ENCODE measurements at regions not wholly inside any gene's neighbourhood (a gene's known extent, or its start where the extent isn't known, plus 50 kb on each side); places are given as distances from the start of the nearest gene placed in this dataset.

GRCh38 chr20:22350624-22351023 is 233.7 kb downstream of the FOXA2 start:
- H3K4me2 ChIP-seq: no peak overlapping the region
- H3K27ac ChIP-seq: no peak overlapping the region
- TF ChIP-seq Cebpa-rat (IDR thresholded peaks at IDR 0.05): no peak
- no peaks in the 10 kb centered on the region for H3K27me3 ChIP-seq
- peaks cover 0 to 16% (median 5%) of the 10 kb centered on the region in 11 experiments; a peak in 12 of 22 replicates for H3K9me3 ChIP-seq (replicated peaks in 1 of 11)
- no peaks in the 10 kb centered on the region for H4K20me1 ChIP-seq
- no peaks in the 10 kb centered on the region for H3K36me3 ChIP-seq
- H3K4me3 ChIP-seq: no peak overlapping the region
- peaks cover 25 to 34% (median 30%) of the 10 kb centered on the region in 10 experiments for H3K4me1 ChIP-seq
- H3K9ac ChIP-seq: no peak overlapping the region

- Histone ChIP-seq H3K9me3 (replicated peaks in 1 of 11) (peaks cover 0 to 7% (median 0%) of the 10 kb centered on the region in 11 experiments; a peak in 2 of 22 replicates), H3K27ac (peak overlapping the region in 6 of 11 experiments; percentile 63 to 83 (median 74); a peak in 11 of 22 replicates), H3K4me3 (0 out of 20 replicates have a peak overlapping the region, but pooled peaks of 1 of the 10 experiments have one; percentile 30), H3K36me3 (no peaks in the 10 kb centered on the region), H3K27me3 (no peaks in the 10 kb centered on the region), H3K4me2 (peak overlapping the region; percentile 60 to 93 (median 82); a peak in 21 of 22 replicates), H3K4me1 (peaks cover 26 to 55% (median 45%) of the 10 kb centered on the region in 10 experiments), H4K20me1 (no peaks in the 10 kb centered on the region), H3K9ac (peak overlapping the region in 2 of 11 experiments; percentile 63 to 74; a peak in 3 of 22 replicates)
- no peak for TF ChIP-seq Cebpa-rat (IDR thresholded peaks at IDR 0.05)
Measured at GRCh38 chr20:22348010-22348409, 236.4 kb downstream of the FOXA2 start.

- peak overlapping the region; percentile 60 to 93 (median 82) for H3K4me2 ChIP-seq
- TF ChIP-seq Cebpa-rat (IDR thresholded peaks at IDR 0.05): no peak
- H3K36me3 ChIP-seq: no peaks in the 10 kb centered on the region
- H4K20me1 ChIP-seq: no peaks in the 10 kb centered on the region
- peak overlapping the region in 8 of 10 experiments; percentile 6 to 44 (median 22); a peak in 6 of 20 replicates for H3K4me3 ChIP-seq
- peak overlapping the region in 9 of 11 experiments; percentile 44 to 83 (median 69); a peak in 17 of 22 replicates for H3K27ac ChIP-seq
- H3K9ac ChIP-seq: peak overlapping the region in 9 of 11 experiments; percentile 33 to 74 (median 55); a peak in 16 of 22 replicates
- no peaks in the 10 kb centered on the region for H3K27me3 ChIP-seq
- peaks cover 0 to 7% (median 0%) of the 10 kb centered on the region in 11 experiments; a peak in 2 of 22 replicates for H3K9me3 ChIP-seq (replicated peaks in 1 of 11)
- peaks cover 31 to 68% (median 58%) of the 10 kb centered on the region in 10 experiments for H3K4me1 ChIP-seq
Measured at GRCh38 chr20:22346716-22347115, 237.7 kb downstream of the FOXA2 start.

GRCh38 chr20:22343612-22344011 is 240.8 kb downstream of the FOXA2 start:
- Histone ChIP-seq H3K27me3 (no peaks in the 10 kb centered on the region), H3K9me3 (replicated peaks in 1 of 11) (no peaks in the 10 kb centered on the region; a peak in 1 of 22 replicates), H4K20me1 (no peaks in the 10 kb centered on the region), H3K9ac (no peak overlapping the region), H3K4me2 (peak overlapping the region in 5 of 11 experiments; percentile 8 to 89 (median 18); a peak in 6 of 22 replicates), H3K4me1 (peaks cover 57 to 90% (median 83%) of the 10 kb centered on the region in 10 experiments), H3K27ac (peak overlapping the region in 6 of 11 experiments; percentile 8 to 41 (median 29); a peak in 5 of 22 replicates), H3K36me3 (no peaks in the 10 kb centered on the region), H3K4me3 (no peak overlapping the region)
- no peak for TF ChIP-seq Cebpa-rat (IDR thresholded peaks at IDR 0.05)

- H3K27me3 ChIP-seq: no peaks in the 10 kb centered on the region
- H3K4me2 ChIP-seq: peak overlapping the region in 10 of 11 experiments; percentile 13 to 89 (median 49); a peak in 19 of 22 replicates
- H3K27ac ChIP-seq: no peak overlapping the region
- no peaks in the 10 kb centered on the region for H4K20me1 ChIP-seq
- no peaks in the 10 kb centered on the region for H3K36me3 ChIP-seq
- H3K4me3 ChIP-seq: no peak overlapping the region
- H3K9ac ChIP-seq: no peak overlapping the region
- no peak for TF ChIP-seq Cebpa-rat (IDR thresholded peaks at IDR 0.05)
- no peaks in the 10 kb centered on the region; a peak in 1 of 22 replicates for H3K9me3 ChIP-seq (replicated peaks in 1 of 11)
- H3K4me1 ChIP-seq: peaks cover 49 to 78% (median 71%) of the 10 kb centered on the region in 10 experiments
Measured at GRCh38 chr20:22342410-22342809, 242.0 kb downstream of the FOXA2 start.

GRCh38 chr20:22341508-22341907 is 242.9 kb downstream of the FOXA2 start:
- Histone ChIP-seq H3K9ac (no peak overlapping the region; a peak in 1 of 22 replicates), H3K27me3 (no peaks in the 10 kb centered on the region), H3K27ac (peak overlapping the region in 1 of 11 experiments; percentile 16; a peak in 1 of 22 replicates), H3K4me1 (peaks cover 40 to 69% (median 62%) of the 10 kb centered on the region in 10 experiments), H4K20me1 (no peaks in the 10 kb centered on the region), H3K9me3 (replicated peaks in 1 of 11) (no peaks in the 10 kb centered on the region; a peak in 1 of 22 replicates), H3K36me3 (no peaks in the 10 kb centered on the region), H3K4me2 (peak overlapping the region in 10 of 11 experiments; percentile 13 to 89 (median 50); a peak in 19 of 22 replicates), H3K4me3 (no peak overlapping the region)
- no peak for TF ChIP-seq Cebpa-rat (IDR thresholded peaks at IDR 0.05)

GRCh38 chr20:22339946-22340345 is 244.4 kb downstream of the FOXA2 start:
- Histone ChIP-seq H3K27ac (peak overlapping the region in 8 of 11 experiments; percentile 2 to 53 (median 26); a peak in 9 of 22 replicates), H3K4me1 (peaks cover 40 to 65% (median 55%) of the 10 kb centered on the region in 10 experiments), H3K36me3 (no peaks in the 10 kb centered on the region), H3K9ac (peak overlapping the region in 6 of 11 experiments; percentile 5 to 57 (median 33); a peak in 7 of 22 replicates), H3K4me2 (peak overlapping the region; percentile 57 to 89 (median 76)), H4K20me1 (no peaks in the 10 kb centered on the region), H3K9me3 (replicated peaks in 1 of 11) (no peaks in the 10 kb centered on the region; a peak in 1 of 22 replicates), H3K27me3 (no peaks in the 10 kb centered on the region), H3K4me3 (no peak overlapping the region)
- TF ChIP-seq Cebpa-rat (IDR thresholded peaks at IDR 0.05): no peak

GRCh38 chr20:22339091-22339881 is 245.1 kb downstream of the FOXA2 start:
- Histone ChIP-seq H3K27me3 (no peaks in the 10 kb centered on the region), H4K20me1 (no peaks in the 10 kb centered on the region), H3K9ac (peak overlapping the region in 10 of 11 experiments; percentile 5 to 57 (median 22); a peak in 10 of 22 replicates), H3K27ac (peak overlapping the region in 8 of 11 experiments; percentile 2 to 53 (median 26); a peak in 9 of 22 replicates), H3K36me3 (no peaks in the 10 kb centered on the region), H3K4me2 (peak overlapping the region; percentile 57 to 89 (median 76)), H3K4me1 (peaks cover 40 to 60% (median 51%) of the 10 kb centered on the region in 10 experiments), H3K4me3 (peak overlapping the region in 1 of 10 experiments; percentile 21; a peak in 1 of 20 replicates), H3K9me3 (replicated peaks in 1 of 11) (no peaks in the 10 kb centered on the region; a peak in 1 of 22 replicates)
- no peak for TF ChIP-seq Cebpa-rat (IDR thresholded peaks at IDR 0.05)

Measured in BLaER1 treated with 17β-estradiol and CSF1 and Interleukin-3, amounts not matched to agents 10 nM and 100 nM (cell line).